OCI-LY7 (cell line): ENCODE measurements at regions not wholly inside any gene's neighbourhood (a gene's known extent, or its start where the extent isn't known, plus 50 kb on each side); places are given as distances from the start of the nearest gene placed in this dataset.

Experiments used
- EZH2phosphoT487 ChIP-seq: fragments of 200-600 bp; sonication (generic); IDR thresholded peaks from 2 replicates; pipeline ENCODE4 v1.6.1; 2018; ENCODE audit warnings: low read depth, borderline replicate concordance, mild to moderate bottlenecking, mixed run types, antibody characterized with exemption, low read length, moderate library complexity, mixed read lengths
- TF ChIP-seq, protein P1 (sequence below): fragments of 200-600 bp; sonication (generic); conservative IDR thresholded peaks from 2 replicates; pipeline ENCODE4 v1.5.1; 2014; ENCODE audit warnings: mild to moderate bottlenecking, antibody characterized with exemption, low read length, moderate library complexity, mixed read lengths

- TF ChIP-seq, protein P1, sequence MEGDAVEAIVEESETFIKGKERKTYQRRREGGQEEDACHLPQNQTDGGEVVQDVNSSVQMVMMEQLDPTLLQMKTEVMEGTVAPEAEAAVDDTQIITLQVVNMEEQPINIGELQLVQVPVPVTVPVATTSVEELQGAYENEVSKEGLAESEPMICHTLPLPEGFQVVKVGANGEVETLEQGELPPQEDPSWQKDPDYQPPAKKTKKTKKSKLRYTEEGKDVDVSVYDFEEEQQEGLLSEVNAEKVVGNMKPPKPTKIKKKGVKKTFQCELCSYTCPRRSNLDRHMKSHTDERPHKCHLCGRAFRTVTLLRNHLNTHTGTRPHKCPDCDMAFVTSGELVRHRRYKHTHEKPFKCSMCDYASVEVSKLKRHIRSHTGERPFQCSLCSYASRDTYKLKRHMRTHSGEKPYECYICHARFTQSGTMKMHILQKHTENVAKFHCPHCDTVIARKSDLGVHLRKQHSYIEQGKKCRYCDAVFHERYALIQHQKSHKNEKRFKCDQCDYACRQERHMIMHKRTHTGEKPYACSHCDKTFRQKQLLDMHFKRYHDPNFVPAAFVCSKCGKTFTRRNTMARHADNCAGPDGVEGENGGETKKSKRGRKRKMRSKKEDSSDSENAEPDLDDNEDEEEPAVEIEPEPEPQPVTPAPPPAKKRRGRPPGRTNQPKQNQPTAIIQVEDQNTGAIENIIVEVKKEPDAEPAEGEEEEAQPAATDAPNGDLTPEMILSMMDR = no peak
- no peak for TF ChIP-seq EZH2phosphoT487
These were observed 83.0 kb downstream of the ZNF365 start for GRCh38 chr10:62457196-62457595.
